ENCODE measurements at regions not wholly inside any gene's neighbourhood (a gene's known extent, or its start where the extent isn't known, plus 50 kb on each side); places are given as distances from the start of the nearest gene placed in this dataset.
A peak's percentile ranks its signal among the peaks of the same experiment; 100 is the strongest.

- Histone ChIP-seq H3K4me1 (ENCODE audit: control insufficient read depth, insufficient read depth, low read length) (peaks cover 2% of the 10 kb centered on the region), H3K27ac (ENCODE audit: low read length) (no peak overlapping the region), H3K9me3 (replicated peaks; ENCODE audit: control insufficient read depth, low read depth, low read length) (no peaks in the 10 kb centered on the region), H3K27me3 (ENCODE audit: control insufficient read depth, insufficient read depth, low read length) (no peaks in the 10 kb centered on the region), H3K36me3 (ENCODE audit: control insufficient read depth, insufficient read depth, low read length) (no peaks in the 10 kb centered on the region), H3K4me3 (ENCODE audit: low read length) (no peak overlapping the region)
- WGBS (ENCODE audit: insufficient coverage) = 41% methylated on average over 2 of the region's 6 CpGs
- DNase-seq = peak; percentile 64
Observed at GRCh38 chr4:123564758-123565346, 168.3 kb downstream of the SPRY1 start.

DNA sequence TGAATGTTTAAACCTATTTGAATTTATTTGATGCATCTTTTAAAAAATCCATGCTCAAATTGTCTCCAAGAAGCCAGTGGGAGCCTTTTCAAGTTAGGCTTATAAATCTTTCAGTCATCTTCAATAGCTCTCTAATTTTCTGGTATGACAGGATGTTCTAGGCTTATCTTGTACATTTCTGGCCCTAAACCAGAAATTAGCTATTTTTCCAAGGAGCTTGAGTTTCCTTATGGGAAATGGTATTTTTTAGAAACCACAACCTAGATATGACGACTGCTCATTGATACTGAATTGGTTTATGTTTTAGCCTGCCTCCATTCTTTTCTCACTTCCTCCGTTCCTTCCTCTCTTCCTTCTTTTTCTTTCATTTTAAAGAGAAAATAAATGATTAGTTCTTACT lies 172.3 kb downstream of the SPRY1 start:
- Histone ChIP-seq H3K27me3 (ENCODE audit: control insufficient read depth, insufficient read depth, low read length) (no peaks in the 10 kb centered on the region), H3K36me3 (ENCODE audit: control insufficient read depth, insufficient read depth, low read length) (no peaks in the 10 kb centered on the region), H3K9me3 (replicated peaks; ENCODE audit: control insufficient read depth, low read depth, low read length) (no peaks in the 10 kb centered on the region), H3K4me1 (ENCODE audit: control insufficient read depth, insufficient read depth, low read length) (no peaks in the 10 kb centered on the region), H3K4me3 (ENCODE audit: low read length) (no peak overlapping the region), H3K27ac (ENCODE audit: low read length) (no peak overlapping the region)
- no CpG with 5 or more reads among the region's 2 CpGs for WGBS (ENCODE audit: insufficient coverage)
- no peak for DNase-seq

DNA sequence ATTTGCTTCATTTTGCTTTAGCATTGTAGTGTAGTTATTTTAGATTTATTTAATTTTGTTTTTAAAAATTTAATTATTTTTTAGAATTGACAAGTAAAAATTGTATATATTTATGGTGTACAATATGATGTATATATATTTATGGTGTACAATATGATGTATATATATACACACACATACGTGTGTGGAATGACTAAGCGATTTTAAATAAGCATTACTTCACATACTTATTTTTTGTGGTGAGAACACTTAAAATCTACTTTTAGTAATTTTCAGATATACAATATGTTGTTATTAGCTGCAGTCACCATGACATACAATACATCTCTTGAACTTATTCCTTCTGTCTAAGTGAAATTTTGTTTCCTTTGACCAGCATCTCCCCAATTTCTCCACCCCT lies 172.9 kb downstream of the SPRY1 start:
- WGBS (ENCODE audit: insufficient coverage) = no CpG with 5 or more reads among the region's 2 CpGs
- H3K4me3 ChIP-seq (ENCODE audit: low read length) = no peak overlapping the region
- H3K36me3 ChIP-seq (ENCODE audit: control insufficient read depth, insufficient read depth, low read length) = no peaks in the 10 kb centered on the region
- H3K27me3 ChIP-seq (ENCODE audit: control insufficient read depth, insufficient read depth, low read length) = no peaks in the 10 kb centered on the region
- no peaks in the 10 kb centered on the region for H3K9me3 ChIP-seq (replicated peaks; ENCODE audit: control insufficient read depth, low read depth, low read length)
- no peak for DNase-seq
- H3K4me1 ChIP-seq (ENCODE audit: control insufficient read depth, insufficient read depth, low read length) = peaks cover 3% of the 10 kb centered on the region
- H3K27ac ChIP-seq (ENCODE audit: low read length) = no peak overlapping the region

- DNase-seq = no peak
- H3K4me3 ChIP-seq (ENCODE audit: low read length) = no peak overlapping the region
- H3K4me1 ChIP-seq (ENCODE audit: control insufficient read depth, insufficient read depth, low read length) = peaks cover 5% of the 10 kb centered on the region
- no peak overlapping the region for H3K27ac ChIP-seq (ENCODE audit: low read length)
- no peaks in the 10 kb centered on the region for H3K27me3 ChIP-seq (ENCODE audit: control insufficient read depth, insufficient read depth, low read length)
- H3K9me3 ChIP-seq (replicated peaks; ENCODE audit: control insufficient read depth, low read depth, low read length) = no peaks in the 10 kb centered on the region
- 79% methylated on average over 5 of the region's 8 CpGs for WGBS (ENCODE audit: insufficient coverage)
- no peaks in the 10 kb centered on the region for H3K36me3 ChIP-seq (ENCODE audit: control insufficient read depth, insufficient read depth, low read length)
Observed at GRCh38 chr4:123573866-123574508, 177.4 kb downstream of the SPRY1 start.

DNA sequence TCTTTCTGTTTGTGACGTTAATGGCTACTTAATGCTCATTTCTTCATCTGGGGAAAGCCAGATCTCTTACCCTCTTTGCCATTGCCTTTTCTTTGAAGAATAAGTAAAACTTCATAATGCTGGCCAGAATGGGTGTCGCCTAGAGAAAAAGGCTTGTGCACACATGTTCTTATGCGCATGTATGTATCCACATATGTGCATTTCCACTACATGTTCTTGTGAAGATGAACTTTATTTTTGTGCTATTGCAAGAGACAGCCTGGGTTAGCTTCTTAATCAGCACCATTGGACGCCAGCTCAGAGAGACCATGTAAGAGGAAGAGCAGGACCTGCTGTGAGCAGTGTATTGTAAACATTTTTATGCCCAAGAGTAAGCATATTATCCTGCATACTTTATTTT lies 178.7 kb downstream of the SPRY1 start:
- H3K9me3 ChIP-seq (replicated peaks; ENCODE audit: control insufficient read depth, low read depth, low read length) = no peaks in the 10 kb centered on the region
- H3K4me1 ChIP-seq (ENCODE audit: control insufficient read depth, insufficient read depth, low read length) = peaks cover 5% of the 10 kb centered on the region
- H3K4me3 ChIP-seq (ENCODE audit: low read length) = no peak overlapping the region
- DNase-seq = no peak
- H3K36me3 ChIP-seq (ENCODE audit: control insufficient read depth, insufficient read depth, low read length) = no peaks in the 10 kb centered on the region
- H3K27me3 ChIP-seq (ENCODE audit: control insufficient read depth, insufficient read depth, low read length) = no peaks in the 10 kb centered on the region
- 100% methylated on average over 2 of the region's 4 CpGs for WGBS (ENCODE audit: insufficient coverage)
- no peak overlapping the region for H3K27ac ChIP-seq (ENCODE audit: low read length)

- Histone ChIP-seq H3K27ac (ENCODE audit: low read length) (no peak overlapping the region), H3K36me3 (ENCODE audit: control insufficient read depth, insufficient read depth, low read length) (no peaks in the 10 kb centered on the region), H3K9me3 (replicated peaks; ENCODE audit: control insufficient read depth, low read depth, low read length) (peaks cover 10% of the 10 kb centered on the region), H3K4me1 (ENCODE audit: control insufficient read depth, insufficient read depth, low read length) (peaks cover 5% of the 10 kb centered on the region), H3K27me3 (ENCODE audit: control insufficient read depth, insufficient read depth, low read length) (no peaks in the 10 kb centered on the region), H3K4me3 (ENCODE audit: low read length) (no peak overlapping the region)
- DNase-seq = peak; percentile 73
- 50% methylated on average over 1 of the region's 5 CpGs for WGBS (ENCODE audit: insufficient coverage)
Observed at GRCh38 chr4:123577225-123577906, 180.8 kb downstream of the SPRY1 start.

DNA sequence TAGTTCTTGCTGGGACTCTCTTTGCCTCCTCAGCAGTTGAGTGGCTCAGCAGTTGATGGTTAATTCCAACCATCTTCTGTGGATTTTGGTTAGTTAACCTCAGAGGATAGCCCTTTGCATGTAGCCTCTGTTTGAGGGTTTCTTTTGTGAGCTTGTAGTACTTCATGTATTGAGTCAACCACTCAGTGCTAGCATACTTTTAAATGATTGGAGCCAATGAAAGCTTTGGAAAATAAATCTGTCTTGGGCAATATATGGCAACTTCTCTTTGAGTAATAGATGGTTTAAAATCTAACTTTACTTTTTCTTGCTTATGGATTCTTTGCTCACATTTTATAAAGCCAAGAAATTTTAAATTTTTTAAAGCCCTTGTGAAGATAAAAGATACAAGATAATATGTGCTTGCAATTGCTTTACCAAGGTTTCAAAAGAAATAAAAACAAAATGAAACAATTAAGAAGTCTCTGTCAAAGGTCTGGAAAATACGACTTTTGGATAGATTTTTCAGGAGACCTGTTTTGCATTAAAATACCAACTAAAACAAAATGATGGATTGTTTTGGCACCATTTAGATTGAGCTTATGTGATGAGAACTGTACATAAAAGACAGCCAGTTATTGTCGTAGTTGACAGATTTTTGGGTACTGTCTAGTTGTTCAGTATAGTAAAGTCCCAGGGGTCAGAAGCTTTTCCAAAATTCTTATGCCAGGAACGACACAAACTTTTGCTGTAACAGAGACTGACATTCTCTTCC lies 181.9 kb downstream of the SPRY1 start:
- Histone ChIP-seq H3K27me3 (ENCODE audit: control insufficient read depth, insufficient read depth, low read length) (no peaks in the 10 kb centered on the region), H3K4me1 (ENCODE audit: control insufficient read depth, insufficient read depth, low read length) (peaks cover 5% of the 10 kb centered on the region), H3K27ac (ENCODE audit: low read length) (no peak overlapping the region), H3K36me3 (ENCODE audit: control insufficient read depth, insufficient read depth, low read length) (no peaks in the 10 kb centered on the region), H3K9me3 (replicated peaks; ENCODE audit: control insufficient read depth, low read depth, low read length) (peaks cover 10% of the 10 kb centered on the region), H3K4me3 (ENCODE audit: low read length) (no peak overlapping the region)
- no CpG with 5 or more reads among the region's 3 CpGs for WGBS (ENCODE audit: insufficient coverage)
- peak; percentile 71 for DNase-seq

GRCh38 chr4:123579961-123580360 lies 183.4 kb downstream of the SPRY1 start:
- WGBS (ENCODE audit: insufficient coverage) = no CpG with 5 or more reads among the region's 2 CpGs
- no peak for DNase-seq
- H3K4me3 ChIP-seq (ENCODE audit: low read length) = no peak overlapping the region
- no peaks in the 10 kb centered on the region for H3K27me3 ChIP-seq (ENCODE audit: control insufficient read depth, insufficient read depth, low read length)
- peaks cover 10% of the 10 kb centered on the region for H3K9me3 ChIP-seq (replicated peaks; ENCODE audit: control insufficient read depth, low read depth, low read length)
- H3K27ac ChIP-seq (ENCODE audit: low read length) = no peak overlapping the region
- peaks cover 2% of the 10 kb centered on the region for H3K4me1 ChIP-seq (ENCODE audit: control insufficient read depth, insufficient read depth, low read length)
- no peaks in the 10 kb centered on the region for H3K36me3 ChIP-seq (ENCODE audit: control insufficient read depth, insufficient read depth, low read length)

DNA sequence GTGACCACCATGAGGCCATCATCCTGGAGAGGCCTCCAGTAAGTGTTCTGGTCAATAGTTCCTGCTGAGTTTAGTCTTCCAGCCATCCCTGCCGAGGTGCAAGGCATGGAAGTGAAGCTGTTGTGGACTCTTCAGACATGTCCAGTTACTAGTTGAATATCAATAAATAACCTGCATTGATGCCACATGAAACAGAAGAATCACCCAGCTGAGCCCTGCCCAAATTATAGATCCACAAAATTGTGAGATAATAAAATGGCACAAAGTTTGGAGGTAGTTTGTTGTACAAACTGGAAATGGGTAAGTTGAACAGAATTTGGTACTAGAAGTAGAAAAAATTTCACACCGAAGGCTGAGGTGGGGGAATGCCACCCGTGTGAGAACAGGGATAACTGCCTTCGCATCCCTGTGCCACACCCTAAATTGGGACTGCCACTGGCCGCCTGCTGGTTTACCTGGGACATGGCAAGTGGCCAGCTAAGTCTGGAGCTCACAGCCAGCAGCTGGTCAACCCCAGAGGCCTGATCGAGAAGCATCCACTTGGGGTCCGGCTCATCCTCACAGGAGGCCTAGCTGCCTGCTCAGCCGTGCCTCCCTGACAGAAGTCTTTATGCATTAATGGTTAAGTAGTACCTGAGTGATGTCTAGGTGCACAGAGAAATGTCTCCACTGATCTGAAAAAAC lies 184.5 kb downstream of the SPRY1 start:
- peaks cover 10% of the 10 kb centered on the region for H3K9me3 ChIP-seq (replicated peaks; ENCODE audit: control insufficient read depth, low read depth, low read length)
- WGBS (ENCODE audit: insufficient coverage) = 97% methylated on average over 7 of the region's 8 CpGs
- H3K4me1 ChIP-seq (ENCODE audit: control insufficient read depth, insufficient read depth, low read length) = peaks cover 2% of the 10 kb centered on the region
- no peaks in the 10 kb centered on the region for H3K36me3 ChIP-seq (ENCODE audit: control insufficient read depth, insufficient read depth, low read length)
- DNase-seq = no peak
- H3K4me3 ChIP-seq (ENCODE audit: low read length) = no peak overlapping the region
- H3K27me3 ChIP-seq (ENCODE audit: control insufficient read depth, insufficient read depth, low read length) = no peaks in the 10 kb centered on the region
- H3K27ac ChIP-seq (ENCODE audit: low read length) = no peak overlapping the region

DNA sequence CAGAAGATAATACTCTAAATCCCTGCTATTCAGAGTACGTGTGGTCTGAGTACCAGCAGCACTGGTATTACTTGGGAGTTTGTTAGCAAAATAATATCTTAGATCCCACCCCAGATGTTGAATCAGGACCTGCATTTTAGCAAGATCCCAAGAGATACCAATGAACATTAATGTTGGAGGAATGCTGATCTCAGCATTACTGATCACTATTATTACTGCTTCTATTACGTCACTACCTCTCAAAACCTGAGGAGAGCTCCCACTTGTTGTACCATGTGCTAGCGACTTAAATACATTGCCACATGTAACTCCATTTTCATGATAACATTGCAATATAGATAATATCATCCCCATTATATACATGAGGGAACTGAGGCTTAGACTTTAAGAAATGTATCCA lies 185.2 kb downstream of the SPRY1 start:
- peaks cover 10% of the 10 kb centered on the region for H3K9me3 ChIP-seq (replicated peaks; ENCODE audit: control insufficient read depth, low read depth, low read length)
- WGBS (ENCODE audit: insufficient coverage) = no CpG with 5 or more reads among the region's 3 CpGs
- no peaks in the 10 kb centered on the region for H3K27me3 ChIP-seq (ENCODE audit: control insufficient read depth, insufficient read depth, low read length)
- no peaks in the 10 kb centered on the region for H3K36me3 ChIP-seq (ENCODE audit: control insufficient read depth, insufficient read depth, low read length)
- H3K4me1 ChIP-seq (ENCODE audit: control insufficient read depth, insufficient read depth, low read length) = no peaks in the 10 kb centered on the region
- no peak overlapping the region for H3K27ac ChIP-seq (ENCODE audit: low read length)
- no peak for DNase-seq
- no peak overlapping the region for H3K4me3 ChIP-seq (ENCODE audit: low read length)

Measured in muscle of leg (tissue), 3 donors.